ENCODE measurements at regions not wholly inside any gene's neighbourhood (a gene's known extent, or its start where the extent isn't known, plus 50 kb on each side); places are given as distances from the start of the nearest gene placed in this dataset.

GRCh38 chr13:78742659-78743058, 83.7 kb upstream of the OBI1 start (continued):
- TF ChIP-seq ZNF841 (CRISPR knock-in tag; IDR thresholded peaks at IDR 0.05; ENCODE audit: borderline replicate concordance) (no peak), MXI1 (IDR thresholded peaks at IDR 0.05; ENCODE audit: borderline replicate concordance, low read depth, low read length) (no peak), AFF4 (CRISPR knock-in tag; IDR thresholded peaks at IDR 0.05) (no peak)

GRCh38 chr13:78736142-78736541, 77.2 kb upstream of the OBI1 start:
- Histone ChIP-seq H3K36me3 (replicated peaks in 1 of 2; ENCODE audit: control insufficient read depth in 1 of 2, insufficient read depth in 2 of 2, low read length in 2 of 2) (no peaks in the 10 kb centered on the region), H3K27ac (ENCODE audit: extremely low read length, insufficient read depth, low read length) (no peak overlapping the region), H3K4me2 (ENCODE audit: low read depth, low read length) (no peak overlapping the region), H3K9ac (ENCODE audit: insufficient read depth, low read depth, low read length) (no peak overlapping the region), H4K20me1 (ENCODE audit: insufficient read depth, low read length) (no peaks in the 10 kb centered on the region), H3K79me2 (ENCODE audit: insufficient read depth, low read length) (no peaks in the 10 kb centered on the region), H3K9me3 (ENCODE audit: low read length) (no peaks in the 10 kb centered on the region), H2AFZ (ENCODE audit: low read length) (no peak overlapping the region), H3K4me3 (replicated peaks in 1 of 3; ENCODE audit: insufficient read depth in 1 of 3, low read depth in 2 of 3, low read length in 3 of 3) (no peak overlapping the region), H3K4me1 (ENCODE audit: insufficient read depth, low read length) (no peaks in the 10 kb centered on the region), H3K27me3 (ENCODE audit: control insufficient read depth in 1 of 2, insufficient read depth in 2 of 2, low read length in 2 of 2) (no peaks in the 10 kb centered on the region)
- DNase-seq (ENCODE audit: low spot score) = no peak
- ChIA-PET POLR2A (no interaction called here), CTCF (ENCODE audit: low intra/inter-chr PET ratio, low total read pairs) (no interaction called here)
- no TSS peak for BruUV-seq (replicated peaks)
- intact Hi-C loops (cut with micrococcal nuclease; ENCODE audit: unreplicated experiment) = no loop called here
- FAIRE-seq = no peak
- ATAC-seq = no peak
- in situ Hi-C loops (cut with HindIII; ENCODE audit: extremely low pct_ligation_motif_present, low pct_unique_long_range_greater_than_20kb) = no loop called here
- TF ChIP-seq ZNF253 (CRISPR knock-in tag; IDR thresholded peaks at IDR 0.05; ENCODE audit: borderline replicate concordance) = no peak
- TF ChIP-seq ZNF614 (CRISPR knock-in tag; IDR thresholded peaks at IDR 0.05; ENCODE audit: borderline replicate concordance) = no peak
- TF ChIP-seq PPARG (CRISPR knock-in tag; conservative IDR thresholded peaks at IDR 0.05) = no peak
- no peak for TF ChIP-seq MBNL3 (CRISPR knock-in tag; conservative IDR thresholded peaks at IDR 0.05)
- TF ChIP-seq SKIL (CRISPR knock-in tag; IDR thresholded peaks at IDR 0.05; ENCODE audit: borderline replicate concordance) = no peak
- TF ChIP-seq ZKSCAN1 (IDR thresholded peaks at IDR 0.05; ENCODE audit: low read length) = no peak
- TF ChIP-seq ZNF431 (CRISPR knock-in tag; IDR thresholded peaks at IDR 0.05; ENCODE audit: borderline replicate concordance, low read depth) = no peak
- TF ChIP-seq NFE2L1 (CRISPR knock-in tag; IDR thresholded peaks at IDR 0.05; ENCODE audit: borderline replicate concordance) = no peak
- TF ChIP-seq USF2 (IDR thresholded peaks at IDR 0.05; ENCODE audit: low read depth, low read length) = no peak
- TF ChIP-seq USF2 (CRISPR knock-in tag; IDR thresholded peaks at IDR 0.05; ENCODE audit: borderline replicate concordance) = no peak
- TF ChIP-seq FOXO1 (CRISPR knock-in tag; IDR thresholded peaks at IDR 0.05) = no peak
- TF ChIP-seq SP5 (CRISPR knock-in tag; IDR thresholded peaks at IDR 0.05; ENCODE audit: borderline replicate concordance, low read depth) = no peak
- TF ChIP-seq ZNF138 (CRISPR knock-in tag; IDR thresholded peaks at IDR 0.05; ENCODE audit: low read depth) = no peak
- TF ChIP-seq TBX2 (CRISPR knock-in tag; IDR thresholded peaks at IDR 0.05; ENCODE audit: borderline replicate concordance) = no peak
- no peak for TF ChIP-seq ATF7-NPFF (CRISPR knock-in tag; IDR thresholded peaks at IDR 0.05; ENCODE audit: low read depth)
